GM18858 (cell line): ENCODE measurements at regions not wholly inside any gene's neighbourhood (a gene's known extent, or its start where the extent isn't known, plus 50 kb on each side); places are given as distances from the start of the nearest gene placed in this dataset.
"Not testable (repeated sequence)": the region's sequence is repeated elsewhere in the genome, so short reads cannot be mapped to it uniquely, and the experiment has no call there.

Experiments used
- ATAC-seq: cut with Tn5 transposase; IDR thresholded peaks from one replicate; pipeline ENCODE4 v1.9.1; 2021; ENCODE audit not compliant: unreplicated experiment

- ATAC-seq = no peak
These were observed 246.7 kb upstream of the DIPK2B start for GRCh38 chrX:45447331-45447730.

- ATAC-seq = no peak
These were observed 245.2 kb upstream of the DIPK2B start for GRCh38 chrX:45445745-45446412.

- no peak for ATAC-seq
These were observed 236.5 kb upstream of the DIPK2B start for GRCh38 chrX:45437186-45437585.

GRCh38 chrX:45435481-45435880 is 234.8 kb upstream of the DIPK2B start:
- no peak for ATAC-seq

GRCh38 chrX:45434231-45434630 is 233.6 kb upstream of the DIPK2B start:
- ATAC-seq = no peak

- no peak for ATAC-seq
These were observed 228.2 kb upstream of the DIPK2B start for GRCh38 chrX:45428831-45429230.

- no peak for ATAC-seq
These were observed 223.7 kb upstream of the DIPK2B start for GRCh38 chrX:45424326-45424725.

GRCh38 chrX:45422216-45422925 is 221.7 kb upstream of the DIPK2B start:
- ATAC-seq = no peak

GRCh38 chrX:45421806-45422205 is 221.1 kb upstream of the DIPK2B start:
- no peak for ATAC-seq

GRCh38 chrX:45404206-45404605 is 203.5 kb upstream of the DIPK2B start:
- ATAC-seq = no peak

- ATAC-seq = no peak
These were observed 201.2 kb upstream of the DIPK2B start for GRCh38 chrX:45401923-45402322.

GRCh38 chrX:45400951-45401725 is 200.5 kb upstream of the DIPK2B start:
- ATAC-seq = not testable (repeated sequence)

GRCh38 chrX:45400027-45400779 is 199.5 kb upstream of the DIPK2B start:
- ATAC-seq = no peak

- no peak for ATAC-seq
These were observed 185.1 kb upstream of the DIPK2B start for GRCh38 chrX:45385757-45386156.

GRCh38 chrX:45381841-45382240 is 181.2 kb upstream of the DIPK2B start:
- no peak for ATAC-seq

- ATAC-seq = no peak
These were observed 180.7 kb upstream of the DIPK2B start for GRCh38 chrX:45381366-45381765.

GRCh38 chrX:45379236-45379635 is 178.6 kb upstream of the DIPK2B start:
- no peak for ATAC-seq

- ATAC-seq = no peak
These were observed 171.5 kb upstream of the DIPK2B start for GRCh38 chrX:45372151-45372550.

- no peak for ATAC-seq
These were observed 168.0 kb upstream of the DIPK2B start for GRCh38 chrX:45368705-45369104.

- no peak for ATAC-seq
These were observed 162.9 kb upstream of the DIPK2B start for GRCh38 chrX:45363596-45363995.

- no peak for ATAC-seq
These were observed 159.9 kb upstream of the DIPK2B start for GRCh38 chrX:45360571-45360970.
